Epithelial cell of proximal tubule (primary cell): ENCODE measurements at regions not wholly inside any gene's neighbourhood (a gene's known extent, or its start where the extent isn't known, plus 50 kb on each side); places are given as distances from the start of the nearest gene placed in this dataset.

Experiments
- DNase-seq: peaks from one replicate; pipeline ENCODE4 v3.0.0-alpha.2; 2011; ENCODE audit warnings: low read depth
- H3K4me3 ChIP-seq: 2 replicates; pipeline ENCODE4 v1.5.1; 2011; ENCODE audit warnings: low read depth, mild to moderate bottlenecking, low read length
- TF ChIP-seq, protein P1 (sequence below): conservative IDR thresholded peaks from 2 replicates; pipeline ENCODE4 v1.5.1; 2012; ENCODE audit warnings: low read depth, mild to moderate bottlenecking, low read length

DNA sequence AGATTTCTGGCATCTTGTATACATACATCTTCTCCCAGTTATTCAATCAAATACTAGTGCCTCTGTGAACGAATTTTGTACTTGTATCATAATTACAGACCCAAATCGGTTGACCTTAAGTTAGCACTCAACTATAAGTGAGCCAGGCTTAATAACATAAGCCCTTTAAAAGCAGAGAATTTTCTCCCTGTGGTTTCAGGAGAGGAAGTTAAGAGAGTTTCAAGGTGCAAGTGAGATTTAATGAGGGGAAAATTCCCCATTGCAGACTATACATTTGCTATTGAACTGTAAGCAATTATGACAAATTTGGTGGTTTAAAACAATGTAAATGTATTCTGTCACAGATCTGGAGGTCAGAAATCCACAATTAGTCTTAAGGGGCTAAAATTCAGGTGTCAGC, 261.9 kb upstream of the NREP start:
- H3K4me3 ChIP-seq: no peak overlapping the region
- DNase-seq: no peak
- TF ChIP-seq, protein P1, sequence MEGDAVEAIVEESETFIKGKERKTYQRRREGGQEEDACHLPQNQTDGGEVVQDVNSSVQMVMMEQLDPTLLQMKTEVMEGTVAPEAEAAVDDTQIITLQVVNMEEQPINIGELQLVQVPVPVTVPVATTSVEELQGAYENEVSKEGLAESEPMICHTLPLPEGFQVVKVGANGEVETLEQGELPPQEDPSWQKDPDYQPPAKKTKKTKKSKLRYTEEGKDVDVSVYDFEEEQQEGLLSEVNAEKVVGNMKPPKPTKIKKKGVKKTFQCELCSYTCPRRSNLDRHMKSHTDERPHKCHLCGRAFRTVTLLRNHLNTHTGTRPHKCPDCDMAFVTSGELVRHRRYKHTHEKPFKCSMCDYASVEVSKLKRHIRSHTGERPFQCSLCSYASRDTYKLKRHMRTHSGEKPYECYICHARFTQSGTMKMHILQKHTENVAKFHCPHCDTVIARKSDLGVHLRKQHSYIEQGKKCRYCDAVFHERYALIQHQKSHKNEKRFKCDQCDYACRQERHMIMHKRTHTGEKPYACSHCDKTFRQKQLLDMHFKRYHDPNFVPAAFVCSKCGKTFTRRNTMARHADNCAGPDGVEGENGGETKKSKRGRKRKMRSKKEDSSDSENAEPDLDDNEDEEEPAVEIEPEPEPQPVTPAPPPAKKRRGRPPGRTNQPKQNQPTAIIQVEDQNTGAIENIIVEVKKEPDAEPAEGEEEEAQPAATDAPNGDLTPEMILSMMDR: no peak

DNA sequence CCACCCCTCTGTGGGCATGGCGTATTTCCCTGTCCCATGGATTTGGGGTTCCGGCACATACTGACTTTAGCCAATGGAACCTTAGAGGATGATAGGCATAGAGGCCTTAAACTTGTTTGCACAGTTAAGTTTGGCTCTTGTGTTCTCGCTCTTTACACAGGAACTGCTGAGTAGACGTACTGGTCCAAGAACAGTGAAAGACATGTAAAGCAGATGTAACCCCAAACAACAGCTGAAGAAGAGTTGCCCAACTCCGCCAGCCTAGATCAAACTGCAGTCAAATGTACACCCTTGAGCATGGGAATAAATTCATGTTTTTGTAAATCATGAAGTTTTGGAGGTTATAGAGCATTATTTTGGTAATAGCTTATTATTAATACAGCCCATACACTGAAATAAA, 260.0 kb upstream of the NREP start:
- no peak overlapping the region for H3K4me3 ChIP-seq
- TF ChIP-seq, protein P1: no peak
- DNase-seq: no peak

DNA sequence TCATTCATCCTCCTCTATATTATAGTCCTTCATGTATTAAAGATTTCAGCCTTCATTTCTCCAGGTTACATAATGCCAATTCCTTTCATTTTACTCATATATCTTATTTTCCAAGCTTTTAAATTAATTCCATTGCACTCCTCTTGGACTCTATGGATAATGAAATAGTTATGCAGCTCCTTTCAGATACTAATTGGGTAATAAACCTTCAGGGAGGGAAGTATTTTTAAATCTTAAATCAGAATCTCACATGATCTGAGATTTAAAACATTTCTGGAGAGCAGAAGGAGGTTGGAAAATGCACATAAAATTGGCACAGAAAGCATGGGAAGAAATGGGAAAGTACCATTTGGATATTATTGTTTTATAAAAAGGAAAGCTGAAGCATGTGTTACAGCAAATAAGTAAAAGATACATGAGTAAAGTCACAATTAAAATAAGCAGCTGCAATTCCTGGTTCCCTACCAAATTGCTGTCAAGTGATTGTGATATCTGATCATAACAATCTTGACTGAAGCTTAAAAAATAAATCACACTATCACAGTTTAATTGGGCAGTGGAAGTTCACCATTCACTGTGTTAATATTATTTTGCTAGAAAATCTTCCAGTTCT, 257.9 kb upstream of the NREP start:
- TF ChIP-seq, protein P1: no peak
- no peak for DNase-seq
- no peak overlapping the region for H3K4me3 ChIP-seq

DNA sequence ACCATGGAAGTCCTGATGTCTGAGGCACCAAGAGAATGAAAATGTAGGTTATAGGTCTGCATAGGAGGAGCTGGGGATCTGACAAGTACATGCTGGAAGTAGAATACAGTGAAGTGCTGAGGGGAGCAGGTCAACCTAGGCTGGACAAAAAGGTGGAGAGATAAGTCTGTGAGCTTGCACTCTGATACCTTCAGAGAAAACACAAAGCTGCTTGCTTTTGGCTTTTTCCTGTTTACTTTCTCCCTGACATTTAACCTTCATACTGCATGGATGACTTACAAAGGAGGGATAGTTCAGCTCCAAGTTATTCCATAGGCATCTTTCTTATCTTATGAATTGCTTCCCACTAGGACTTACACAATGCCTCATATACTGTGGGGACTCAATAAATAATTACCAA, 256.7 kb upstream of the NREP start:
- DNase-seq: no peak
- TF ChIP-seq, protein P1: no peak
- no peak overlapping the region for H3K4me3 ChIP-seq

DNA sequence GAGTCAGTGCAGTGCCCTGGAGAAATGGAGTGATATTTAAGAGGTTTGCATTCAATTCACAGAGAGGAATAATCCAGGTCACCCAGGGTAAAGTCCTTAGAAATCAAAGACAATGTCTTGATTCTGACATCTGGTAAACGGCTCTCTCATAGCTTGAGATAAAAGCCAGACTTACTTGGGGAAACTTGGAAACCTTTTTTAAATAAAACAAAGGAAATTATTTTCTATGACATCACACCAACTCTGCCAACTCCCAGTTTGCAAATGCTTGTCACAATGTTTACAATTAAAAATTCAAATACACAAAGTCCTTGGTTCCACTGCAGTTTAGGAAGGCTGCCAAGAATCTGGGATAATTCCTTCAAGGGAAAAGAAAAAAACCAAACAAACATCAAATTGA, 255.1 kb upstream of the NREP start:
- TF ChIP-seq, protein P1: no peak
- DNase-seq: no peak
- no peak overlapping the region for H3K4me3 ChIP-seq

DNA sequence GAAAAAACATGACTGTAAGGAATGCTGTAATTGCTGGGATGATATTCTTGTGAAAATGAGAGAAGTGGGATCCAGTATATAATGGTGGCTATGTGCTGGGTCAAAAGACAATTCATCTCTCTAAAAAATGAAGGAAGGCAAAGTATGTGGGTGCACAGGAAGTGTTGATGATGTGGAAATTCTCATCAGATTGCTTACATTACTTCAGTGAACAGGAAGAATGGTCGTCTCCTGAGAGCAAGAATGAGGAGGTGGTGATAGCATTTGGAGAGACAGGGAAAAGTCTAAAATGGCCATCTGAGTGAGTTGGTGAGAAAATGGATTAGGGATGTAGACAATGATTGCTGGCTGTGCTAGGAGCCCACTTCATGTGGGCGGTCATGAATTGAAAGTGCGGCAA, 253.5 kb upstream of the NREP start:
- no peak for DNase-seq
- H3K4me3 ChIP-seq: no peak overlapping the region
- TF ChIP-seq, protein P1: no peak

- no peak overlapping the region for H3K4me3 ChIP-seq
- no peak for DNase-seq
- TF ChIP-seq, protein P1: no peak
Observed at GRCh38 chr5:112006721-112007120, 249.7 kb upstream of the NREP start.
